ENCODE measurements at regions not wholly inside any gene's neighbourhood (a gene's known extent, or its start where the extent isn't known, plus 50 kb on each side); places are given as distances from the start of the nearest gene placed in this dataset.

DNA sequence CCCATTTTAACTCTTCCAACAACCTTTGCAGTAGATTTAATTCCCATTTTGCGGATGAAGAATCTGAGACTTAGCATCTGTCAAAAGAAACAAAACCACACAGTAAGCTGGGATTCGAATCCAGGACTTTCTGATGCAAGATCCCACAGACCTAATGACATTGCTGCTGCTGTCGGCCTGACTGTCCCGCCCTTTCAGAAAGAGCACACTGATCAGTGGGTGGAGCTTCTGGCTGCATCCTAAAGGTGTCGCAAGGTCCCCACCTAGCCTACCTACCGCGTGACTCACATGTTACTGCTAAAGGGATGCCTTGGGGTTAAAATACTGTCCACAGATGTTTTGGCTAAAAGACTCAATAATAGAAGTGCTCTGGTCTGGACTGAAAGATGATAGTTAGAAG, 134.7 kb downstream of the EMX2 start:
- ChIA-PET POLR2A (no interaction called here), CTCF (no interaction called here)
- Histone ChIP-seq H3K27ac (ENCODE audit: extremely low read depth, low read depth, low read length) (no peak overlapping the region), H3K36me3 (ENCODE audit: control insufficient read depth in 2 of 2, insufficient read depth in 1 of 2, low read length in 2 of 2) (no peaks in the 10 kb centered on the region), H3K9me3 (ENCODE audit: control insufficient read depth, insufficient read depth, low read depth, low read length) (no peaks in the 10 kb centered on the region), H3K4me1 (ENCODE audit: control insufficient read depth, insufficient read depth, low read length) (no peaks in the 10 kb centered on the region), H3K4me3 (ENCODE audit: low read depth, low read length) (no peak overlapping the region)
- no peak for TF ChIP-seq ZNF155 (tag by site-specific recombination; IDR thresholded peaks at IDR 0.05)
- no peak for TF ChIP-seq ZNF202 (tag by site-specific recombination; IDR thresholded peaks at IDR 0.05; ENCODE audit: borderline replicate concordance)
- TF ChIP-seq, protein P1, sequence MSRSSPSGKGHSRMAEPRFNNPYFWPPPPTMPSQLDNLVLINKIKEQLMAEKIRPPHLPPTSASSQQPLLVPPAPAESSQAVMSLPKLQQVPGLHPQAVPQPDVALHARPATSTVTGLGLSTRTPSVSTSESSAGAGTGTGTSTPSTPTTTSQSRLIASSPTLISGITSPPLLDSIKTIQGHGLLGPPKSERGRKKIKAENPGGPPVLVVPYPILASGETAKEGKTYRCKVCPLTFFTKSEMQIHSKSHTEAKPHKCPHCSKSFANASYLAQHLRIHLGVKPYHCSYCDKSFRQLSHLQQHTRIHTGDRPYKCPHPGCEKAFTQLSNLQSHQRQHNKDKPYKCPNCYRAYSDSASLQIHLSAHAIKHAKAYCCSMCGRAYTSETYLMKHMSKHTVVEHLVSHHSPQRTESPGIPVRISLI (tag by site-specific recombination; IDR thresholded peaks at IDR 0.05): no peak
- TF ChIP-seq, protein P2, sequence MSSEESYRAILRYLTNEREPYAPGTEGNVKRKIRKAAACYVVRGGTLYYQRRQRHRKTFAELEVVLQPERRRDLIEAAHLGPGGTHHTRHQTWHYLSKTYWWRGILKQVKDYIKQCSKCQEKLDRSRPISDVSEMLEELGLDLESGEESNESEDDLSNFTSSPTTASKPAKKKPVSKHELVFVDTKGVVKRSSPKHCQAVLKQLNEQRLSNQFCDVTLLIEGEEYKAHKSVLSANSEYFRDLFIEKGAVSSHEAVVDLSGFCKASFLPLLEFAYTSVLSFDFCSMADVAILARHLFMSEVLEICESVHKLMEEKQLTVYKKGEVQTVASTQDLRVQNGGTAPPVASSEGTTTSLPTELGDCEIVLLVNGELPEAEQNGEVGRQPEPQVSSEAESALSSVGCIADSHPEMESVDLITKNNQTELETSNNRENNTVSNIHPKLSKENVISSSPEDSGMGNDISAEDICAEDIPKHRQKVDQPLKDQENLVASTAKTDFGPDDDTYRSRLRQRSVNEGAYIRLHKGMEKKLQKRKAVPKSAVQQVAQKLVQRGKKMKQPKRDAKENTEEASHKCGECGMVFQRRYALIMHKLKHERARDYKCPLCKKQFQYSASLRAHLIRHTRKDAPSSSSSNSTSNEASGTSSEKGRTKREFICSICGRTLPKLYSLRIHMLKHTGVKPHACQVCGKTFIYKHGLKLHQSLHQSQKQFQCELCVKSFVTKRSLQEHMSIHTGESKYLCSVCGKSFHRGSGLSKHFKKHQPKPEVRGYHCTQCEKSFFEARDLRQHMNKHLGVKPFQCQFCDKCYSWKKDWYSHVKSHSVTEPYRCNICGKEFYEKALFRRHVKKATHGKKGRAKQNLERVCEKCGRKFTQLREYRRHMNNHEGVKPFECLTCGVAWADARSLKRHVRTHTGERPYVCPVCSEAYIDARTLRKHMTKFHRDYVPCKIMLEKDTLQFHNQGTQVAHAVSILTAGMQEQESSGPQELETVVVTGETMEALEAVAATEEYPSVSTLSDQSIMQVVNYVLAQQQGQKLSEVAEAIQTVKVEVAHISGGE (tag by site-specific recombination; conservative IDR thresholded peaks at IDR 0.05; ENCODE audit: low read depth): no peak
- no peak for TF ChIP-seq ZNF837 (tag by site-specific recombination; IDR thresholded peaks at IDR 0.05)
- TF ChIP-seq OVOL3 (tag by site-specific recombination; IDR thresholded peaks at IDR 0.05): no peak
- no peak for TF ChIP-seq ZNF544 (tag by site-specific recombination; IDR thresholded peaks at IDR 0.05)
- TF ChIP-seq ZNF350 (tag by site-specific recombination; IDR thresholded peaks at IDR 0.05): no peak
- no peak for TF ChIP-seq ZFP69B (tag by site-specific recombination; IDR thresholded peaks at IDR 0.05)
- TF ChIP-seq, protein P3, sequence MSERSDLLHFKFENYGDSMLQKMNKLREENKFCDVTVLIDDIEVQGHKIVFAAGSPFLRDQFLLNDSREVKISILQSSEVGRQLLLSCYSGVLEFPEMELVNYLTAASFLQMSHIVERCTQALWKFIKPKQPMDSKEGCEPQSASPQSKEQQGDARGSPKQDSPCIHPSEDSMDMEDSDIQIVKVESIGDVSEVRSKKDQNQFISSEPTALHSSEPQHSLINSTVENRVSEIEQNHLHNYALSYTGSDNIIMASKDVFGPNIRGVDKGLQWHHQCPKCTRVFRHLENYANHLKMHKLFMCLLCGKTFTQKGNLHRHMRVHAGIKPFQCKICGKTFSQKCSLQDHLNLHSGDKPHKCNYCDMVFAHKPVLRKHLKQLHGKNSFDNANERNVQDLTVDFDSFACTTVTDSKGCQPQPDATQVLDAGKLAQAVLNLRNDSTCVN (tag by site-specific recombination; optimal IDR thresholded peaks at IDR 0.05): no peak
- TF ChIP-seq KLF8 (tag by site-specific recombination; IDR thresholded peaks at IDR 0.05): no peak
- TF ChIP-seq ZNF555 (tag by site-specific recombination; conservative IDR thresholded peaks at IDR 0.05): no peak
- TF ChIP-seq ZNF561 (tag by site-specific recombination; IDR thresholded peaks at IDR 0.05; ENCODE audit: borderline replicate concordance): no peak
- TF ChIP-seq, protein P4, sequence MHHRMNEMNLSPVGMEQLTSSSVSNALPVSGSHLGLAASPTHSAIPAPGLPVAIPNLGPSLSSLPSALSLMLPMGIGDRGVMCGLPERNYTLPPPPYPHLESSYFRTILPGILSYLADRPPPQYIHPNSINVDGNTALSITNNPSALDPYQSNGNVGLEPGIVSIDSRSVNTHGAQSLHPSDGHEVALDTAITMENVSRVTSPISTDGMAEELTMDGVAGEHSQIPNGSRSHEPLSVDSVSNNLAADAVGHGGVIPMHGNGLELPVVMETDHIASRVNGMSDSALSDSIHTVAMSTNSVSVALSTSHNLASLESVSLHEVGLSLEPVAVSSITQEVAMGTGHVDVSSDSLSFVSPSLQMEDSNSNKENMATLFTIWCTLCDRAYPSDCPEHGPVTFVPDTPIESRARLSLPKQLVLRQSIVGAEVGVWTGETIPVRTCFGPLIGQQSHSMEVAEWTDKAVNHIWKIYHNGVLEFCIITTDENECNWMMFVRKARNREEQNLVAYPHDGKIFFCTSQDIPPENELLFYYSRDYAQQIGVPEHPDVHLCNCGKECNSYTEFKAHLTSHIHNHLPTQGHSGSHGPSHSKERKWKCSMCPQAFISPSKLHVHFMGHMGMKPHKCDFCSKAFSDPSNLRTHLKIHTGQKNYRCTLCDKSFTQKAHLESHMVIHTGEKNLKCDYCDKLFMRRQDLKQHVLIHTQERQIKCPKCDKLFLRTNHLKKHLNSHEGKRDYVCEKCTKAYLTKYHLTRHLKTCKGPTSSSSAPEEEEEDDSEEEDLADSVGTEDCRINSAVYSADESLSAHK (tag by site-specific recombination; IDR thresholded peaks at IDR 0.05): no peak
- TF ChIP-seq EGR2 (tag by site-specific recombination; IDR thresholded peaks at IDR 0.05; ENCODE audit: low read depth): no peak
- TF ChIP-seq, protein P5, sequence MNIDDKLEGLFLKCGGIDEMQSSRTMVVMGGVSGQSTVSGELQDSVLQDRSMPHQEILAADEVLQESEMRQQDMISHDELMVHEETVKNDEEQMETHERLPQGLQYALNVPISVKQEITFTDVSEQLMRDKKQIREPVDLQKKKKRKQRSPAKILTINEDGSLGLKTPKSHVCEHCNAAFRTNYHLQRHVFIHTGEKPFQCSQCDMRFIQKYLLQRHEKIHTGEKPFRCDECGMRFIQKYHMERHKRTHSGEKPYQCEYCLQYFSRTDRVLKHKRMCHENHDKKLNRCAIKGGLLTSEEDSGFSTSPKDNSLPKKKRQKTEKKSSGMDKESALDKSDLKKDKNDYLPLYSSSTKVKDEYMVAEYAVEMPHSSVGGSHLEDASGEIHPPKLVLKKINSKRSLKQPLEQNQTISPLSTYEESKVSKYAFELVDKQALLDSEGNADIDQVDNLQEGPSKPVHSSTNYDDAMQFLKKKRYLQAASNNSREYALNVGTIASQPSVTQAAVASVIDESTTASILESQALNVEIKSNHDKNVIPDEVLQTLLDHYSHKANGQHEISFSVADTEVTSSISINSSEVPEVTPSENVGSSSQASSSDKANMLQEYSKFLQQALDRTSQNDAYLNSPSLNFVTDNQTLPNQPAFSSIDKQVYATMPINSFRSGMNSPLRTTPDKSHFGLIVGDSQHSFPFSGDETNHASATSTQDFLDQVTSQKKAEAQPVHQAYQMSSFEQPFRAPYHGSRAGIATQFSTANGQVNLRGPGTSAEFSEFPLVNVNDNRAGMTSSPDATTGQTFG (tag by site-specific recombination; IDR thresholded peaks at IDR 0.05; ENCODE audit: borderline replicate concordance): no peak
- TF ChIP-seq ZNF514 (tag by site-specific recombination; IDR thresholded peaks at IDR 0.05): no peak
